Ishikawa (cell line): ENCODE measurements at regions not wholly inside any gene's neighbourhood (a gene's known extent, or its start where the extent isn't known, plus 50 kb on each side); places are given as distances from the start of the nearest gene placed in this dataset.
A peak's percentile ranks its signal among the peaks of the same experiment; 100 is the strongest.

Source experiments
- CEBPB ChIP-seq: IDR thresholded peaks from 2 replicates; pipeline ENCODE4 v1.6.1; 2012
- CREB1 ChIP-seq: IDR thresholded peaks from 2 replicates; pipeline ENCODE4 v1.6.1; 2012; ENCODE audit warnings: low read depth
- EGR1 ChIP-seq: IDR thresholded peaks from 2 replicates; pipeline ENCODE4 v1.6.1; 2012
- EP300 ChIP-seq: IDR thresholded peaks from 2 replicates; pipeline ENCODE4 v1.6.1; 2012; ENCODE audit warnings: borderline replicate concordance
- FOXM1 ChIP-seq: IDR thresholded peaks from 2 replicates; pipeline ENCODE4 v1.6.1; 2012; ENCODE audit warnings: low read depth, borderline replicate concordance
- NFIC ChIP-seq: IDR thresholded peaks from 2 replicates; pipeline ENCODE4 v1.6.1; 2012
- RAD21 ChIP-seq: IDR thresholded peaks from 2 replicates; pipeline ENCODE4 v1.6.1; 2012; ENCODE audit warnings: low read depth
- REST ChIP-seq: IDR thresholded peaks from 2 replicates; pipeline ENCODE4 v1.6.1; 2012; ENCODE audit warnings: low read depth, mild to moderate bottlenecking
- TAF1 ChIP-seq: IDR thresholded peaks from 2 replicates; pipeline ENCODE4 v1.6.1; 2012; ENCODE audit warnings: low read depth, mild to moderate bottlenecking
- TCF12 ChIP-seq: IDR thresholded peaks from 2 replicates; pipeline ENCODE4 v1.6.1; 2012; ENCODE audit warnings: low read depth
- TEAD4 ChIP-seq: IDR thresholded peaks from 2 replicates; pipeline ENCODE4 v1.6.1; 2012
- USF1 ChIP-seq: IDR thresholded peaks from 2 replicates; pipeline ENCODE4 v1.6.1; 2012
- YY1 ChIP-seq: IDR thresholded peaks from 2 replicates; pipeline ENCODE4 v1.6.1; 2012; ENCODE audit warnings: low read depth
- ZBTB7A ChIP-seq: IDR thresholded peaks from 2 replicates; pipeline ENCODE4 v1.6.1; 2012; ENCODE audit warnings: low read depth
- TF ChIP-seq, protein P1 (sequence below): IDR thresholded peaks from 2 replicates; pipeline ENCODE4 v1.6.1; 2012

- TF ChIP-seq REST (no peak), EP300 (no peak), EGR1 (no peak), ZBTB7A (no peak), TAF1 (no peak), YY1 (no peak), RAD21 (no peak), CEBPB (no peak), FOXM1 (no peak), USF1 (no peak), CREB1 (no peak), NFIC (no peak), TCF12 (no peak), TEAD4 (no peak)
- TF ChIP-seq, protein P1, sequence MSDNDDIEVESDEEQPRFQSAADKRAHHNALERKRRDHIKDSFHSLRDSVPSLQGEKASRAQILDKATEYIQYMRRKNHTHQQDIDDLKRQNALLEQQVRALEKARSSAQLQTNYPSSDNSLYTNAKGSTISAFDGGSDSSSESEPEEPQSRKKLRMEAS: no peak
Measured at GRCh38 chrX:33989936-33990335, 142.2 kb downstream of the FAM47A start.

DNA sequence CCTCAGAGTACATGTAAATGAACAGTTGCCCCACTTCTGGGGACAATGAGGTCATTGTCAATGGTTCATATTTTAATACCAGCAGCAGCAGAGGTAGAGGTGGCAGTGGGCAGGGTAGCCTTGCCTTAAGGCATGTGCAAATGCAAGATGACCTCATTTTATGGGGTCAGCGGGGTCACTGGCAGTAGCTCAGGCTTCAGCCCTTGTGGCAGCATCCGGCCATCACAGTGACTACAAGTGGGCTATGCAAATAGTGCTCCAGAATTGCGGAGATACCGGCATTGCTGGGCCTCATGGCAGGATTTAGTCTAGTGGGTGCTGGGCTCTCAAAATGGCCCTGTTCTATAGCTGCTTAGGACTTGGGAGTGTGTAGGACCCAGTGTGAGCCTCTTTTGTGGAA is 144.7 kb downstream of the FAM47A start:
- TF ChIP-seq CREB1 (no peak), USF1 (no peak), TCF12 (no peak), TEAD4 (no peak), EP300 (no peak), REST (no peak)

DNA sequence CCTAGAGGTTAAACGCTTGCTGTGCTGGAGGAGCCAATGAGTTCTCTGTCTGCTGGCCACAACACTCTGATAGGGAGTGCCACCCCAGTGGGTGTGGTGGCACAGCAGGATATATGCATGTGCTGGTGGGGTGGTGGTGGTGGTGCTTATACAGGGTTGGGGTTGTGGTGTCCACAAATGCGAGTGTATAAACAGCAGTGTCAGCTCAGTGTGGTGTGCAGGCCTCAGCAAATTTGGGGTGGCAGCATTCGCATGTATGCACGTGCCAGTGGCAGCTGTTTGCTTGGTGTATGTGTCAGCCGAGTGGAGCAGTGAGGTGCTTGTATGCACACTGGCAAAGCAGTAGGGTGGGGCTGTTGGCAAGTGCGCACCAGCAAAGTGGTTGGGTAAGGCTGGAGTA is 157.4 kb downstream of the FAM47A start:
- TF ChIP-seq, protein P1: no peak
- TF ChIP-seq EGR1 (no peak), EP300 (no peak), ZBTB7A (no peak), CREB1 (no peak), CEBPB (no peak), YY1 (no peak)

GRCh38 chrX:33970028-33970967 is 161.8 kb downstream of the FAM47A start:
- TF ChIP-seq CEBPB: peak; percentile 47
- no peak for TF ChIP-seq TCF12
- TF ChIP-seq TEAD4: no peak

DNA sequence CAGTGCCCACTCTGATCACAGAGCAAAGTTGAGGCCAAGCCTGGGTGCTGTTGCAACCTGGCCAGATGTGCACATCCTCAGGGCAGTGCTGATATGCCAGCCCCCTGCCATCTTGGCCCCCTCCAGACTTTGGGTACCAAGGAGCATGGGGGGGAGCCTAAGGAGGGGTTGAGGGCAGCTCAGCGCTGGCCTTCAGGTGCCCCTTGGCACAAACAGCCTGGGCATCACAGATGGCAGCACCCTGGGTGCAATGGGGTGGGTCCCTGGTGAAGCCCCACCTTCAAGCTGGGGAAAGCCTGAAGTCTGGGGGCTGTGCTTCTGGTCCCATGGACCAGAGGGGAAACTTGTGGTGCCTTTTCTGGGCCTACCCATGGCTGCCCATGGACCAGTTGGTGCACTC is 163.0 kb downstream of the FAM47A start:
- TF ChIP-seq NFIC: no peak
- no peak for TF ChIP-seq EP300
- no peak for TF ChIP-seq CREB1
- no peak for TF ChIP-seq REST
- no peak for TF ChIP-seq EGR1
- TF ChIP-seq TCF12: no peak
- TF ChIP-seq TAF1: no peak
- no peak for TF ChIP-seq YY1
- no peak for TF ChIP-seq FOXM1
- TF ChIP-seq USF1: no peak
- no peak for TF ChIP-seq ZBTB7A
- no peak for TF ChIP-seq TEAD4
- TF ChIP-seq, protein P1: no peak
- TF ChIP-seq RAD21: no peak
- TF ChIP-seq CEBPB: no peak
